ENCODE measurements at regions not wholly inside any gene's neighbourhood (a gene's known extent, or its start where the extent isn't known, plus 50 kb on each side); places are given as distances from the start of the nearest gene placed in this dataset.
"Not testable (repeated sequence)": the region's sequence is repeated elsewhere in the genome, so short reads cannot be mapped to it uniquely, and the experiment has no call there.

GRCh38 chr14:71231521-71232393, 324.5 kb downstream of the PCNX1 start:
- intact Hi-C loops (cut with DNase I) = no loop called here
- no peak for ATAC-seq (ENCODE audit: poor library complexity)
- DNase-seq = no peak

DNA sequence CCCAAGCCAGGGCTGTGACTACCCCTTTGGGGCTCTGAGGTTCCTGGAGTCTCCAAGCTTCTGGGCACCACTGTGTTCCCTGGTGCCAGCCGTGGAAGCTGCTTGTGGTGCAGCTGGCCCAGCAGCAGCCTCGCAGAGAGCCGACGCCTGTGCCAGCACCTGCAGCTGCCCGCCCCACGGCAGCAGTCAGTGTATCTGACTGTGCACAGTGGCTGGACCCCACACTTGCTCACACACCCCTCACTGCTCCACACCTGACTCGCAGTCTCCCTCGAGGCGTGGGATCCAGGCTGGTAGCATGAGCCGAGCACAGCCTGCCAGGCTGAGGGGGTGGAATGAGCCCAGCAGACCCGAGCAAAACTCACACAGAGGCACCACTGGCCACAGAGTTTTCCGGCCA, 325.2 kb downstream of the PCNX1 start:
- ATAC-seq (ENCODE audit: poor library complexity) = no peak
- intact Hi-C loops (cut with DNase I) = no loop called here
- DNase-seq = no peak

GRCh38 chr14:71235875-71236274, 328.6 kb downstream of the PCNX1 start:
- DNase-seq (peak; percentile 52), ATAC-seq (ENCODE audit: poor library complexity) (peak; percentile 75)
- intact Hi-C loops (cut with DNase I) = no loop called here

GRCh38 chr14:71236487-71236886, 329.2 kb downstream of the PCNX1 start:
- ATAC-seq (ENCODE audit: poor library complexity) (no peak), DNase-seq (no peak)
- intact Hi-C loops (cut with DNase I) = no loop called here

DNA sequence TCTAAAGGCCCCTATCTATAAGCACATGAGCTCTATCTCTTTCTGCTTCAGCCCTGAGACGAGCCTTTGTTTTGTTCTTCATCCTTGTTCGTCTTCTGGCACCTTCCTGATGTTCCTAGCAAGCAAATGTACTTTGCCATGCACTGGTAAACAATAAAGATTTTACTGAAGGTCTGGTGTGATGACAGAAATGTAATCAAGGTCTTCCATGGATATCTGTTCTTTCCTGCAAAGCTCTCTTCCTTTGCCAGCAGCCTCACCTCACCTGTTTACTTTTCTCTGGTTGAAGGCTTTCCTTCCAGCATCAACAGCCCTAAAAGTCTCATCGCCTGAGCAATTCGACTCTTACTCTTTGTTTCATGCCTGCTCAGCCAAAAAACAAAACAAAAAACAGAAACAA, 330.3 kb downstream of the PCNX1 start:
- intact Hi-C loops (cut with DNase I) = no loop called here
- DNase-seq = no peak
- no peak for ATAC-seq (ENCODE audit: poor library complexity)

- no peak for DNase-seq
- intact Hi-C loops (cut with DNase I) = no loop called here
- ATAC-seq (ENCODE audit: poor library complexity) = no peak
Measured at GRCh38 chr14:71238835-71239234, 331.6 kb downstream of the PCNX1 start.

DNA sequence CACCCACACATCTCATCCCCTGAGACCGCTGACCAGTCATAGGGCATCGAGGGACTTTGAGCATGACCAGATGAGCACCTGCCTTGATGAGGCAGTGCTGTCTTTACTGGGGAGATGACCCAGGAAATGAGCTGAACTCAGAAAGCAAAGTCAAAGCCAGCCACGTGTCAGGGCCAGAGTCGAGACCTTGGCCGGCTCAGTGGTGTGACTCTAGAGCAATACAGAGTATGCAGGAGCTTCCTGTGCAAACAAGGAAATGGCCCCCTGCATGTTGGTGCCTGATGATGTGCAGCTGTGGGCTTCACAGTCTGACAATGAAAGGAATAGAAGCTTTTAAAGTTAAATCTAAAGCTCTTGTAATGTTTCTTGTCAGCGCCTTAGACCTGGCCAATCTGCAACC, 332.9 kb downstream of the PCNX1 start:
- ATAC-seq (ENCODE audit: poor library complexity) = no peak
- DNase-seq = no peak
- intact Hi-C loops (cut with DNase I) = no loop called here

- ATAC-seq (ENCODE audit: poor library complexity) = no peak
- intact Hi-C loops (cut with DNase I) = no loop called here
- no peak for DNase-seq
Measured at GRCh38 chr14:71240866-71241520, 333.7 kb downstream of the PCNX1 start.

- intact Hi-C loops (cut with DNase I) = no loop called here
- peak; percentile 60 for ATAC-seq (ENCODE audit: poor library complexity)
- no peak for DNase-seq
Measured at GRCh38 chr14:71242237-71242748, 335.0 kb downstream of the PCNX1 start.

- no peak for ATAC-seq (ENCODE audit: poor library complexity)
- intact Hi-C loops (cut with DNase I) = no loop called here
- DNase-seq = no peak
Measured at GRCh38 chr14:71243697-71244096, 336.4 kb downstream of the PCNX1 start.

- ATAC-seq (ENCODE audit: poor library complexity) (no peak), DNase-seq (no peak)
- intact Hi-C loops (cut with DNase I) = no loop called here
Measured at GRCh38 chr14:71244341-71244740, 337.1 kb downstream of the PCNX1 start.

GRCh38 chr14:71245659-71246361, 338.6 kb downstream of the PCNX1 start:
- intact Hi-C loops (cut with DNase I) = no loop called here
- no peak for DNase-seq
- ATAC-seq (ENCODE audit: poor library complexity) = no peak

- ATAC-seq (ENCODE audit: poor library complexity) (no peak), DNase-seq (no peak)
- intact Hi-C loops (cut with DNase I) = no loop called here
Measured at GRCh38 chr14:71246539-71246938, 339.3 kb downstream of the PCNX1 start.

DNA sequence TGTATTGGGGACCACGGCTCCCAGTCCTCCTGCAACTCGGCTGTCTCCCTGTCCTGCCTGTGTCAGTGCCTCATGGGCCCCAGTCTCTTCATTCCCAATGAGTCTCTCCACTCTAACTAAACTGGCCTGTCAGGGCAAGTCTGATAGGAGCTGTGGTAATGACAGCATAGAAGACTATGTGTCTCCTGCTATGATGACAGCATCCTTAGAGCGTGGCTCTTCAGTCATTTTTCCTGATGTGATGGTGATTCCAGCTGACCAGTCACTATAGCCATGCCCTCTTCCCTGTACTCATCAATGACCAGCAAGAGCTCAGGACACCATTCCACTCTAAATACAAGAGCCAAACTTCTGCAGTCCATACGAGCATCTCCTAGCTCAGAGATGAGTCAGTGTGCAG, 339.8 kb downstream of the PCNX1 start:
- ATAC-seq (ENCODE audit: poor library complexity) = no peak

GRCh38 chr14:71248194-71248593, 340.9 kb downstream of the PCNX1 start:
- DNase-seq (no peak), ATAC-seq (ENCODE audit: poor library complexity) (no peak)
- intact Hi-C loops (cut with DNase I) = no loop called here

More for the DNA sequence above, 339.8 kb downstream of the PCNX1 start:
- intact Hi-C loops (cut with DNase I) = no loop called here
- DNase-seq = no peak

DNA sequence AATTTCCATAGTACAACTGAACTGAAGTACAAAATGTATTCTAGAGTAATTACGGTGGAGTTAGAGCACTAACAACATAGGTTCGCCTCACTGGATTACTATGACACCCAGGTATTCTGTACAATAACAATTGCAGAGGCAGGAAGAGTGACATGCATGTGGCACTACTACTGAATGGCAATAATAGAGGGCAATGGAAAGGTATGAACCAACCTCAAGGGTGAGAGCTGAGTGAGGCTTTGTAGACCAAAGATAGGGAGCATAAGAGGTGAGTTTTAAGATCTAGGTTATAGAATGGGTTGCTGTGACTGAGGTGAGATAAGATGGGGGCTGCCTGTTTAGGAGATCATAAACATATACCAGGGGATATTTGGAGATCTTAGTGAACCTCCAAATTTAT, 343.1 kb downstream of the PCNX1 start:
- DNase-seq (no peak), ATAC-seq (ENCODE audit: poor library complexity) (no peak)
- intact Hi-C loops (cut with DNase I) = no loop called here

DNA sequence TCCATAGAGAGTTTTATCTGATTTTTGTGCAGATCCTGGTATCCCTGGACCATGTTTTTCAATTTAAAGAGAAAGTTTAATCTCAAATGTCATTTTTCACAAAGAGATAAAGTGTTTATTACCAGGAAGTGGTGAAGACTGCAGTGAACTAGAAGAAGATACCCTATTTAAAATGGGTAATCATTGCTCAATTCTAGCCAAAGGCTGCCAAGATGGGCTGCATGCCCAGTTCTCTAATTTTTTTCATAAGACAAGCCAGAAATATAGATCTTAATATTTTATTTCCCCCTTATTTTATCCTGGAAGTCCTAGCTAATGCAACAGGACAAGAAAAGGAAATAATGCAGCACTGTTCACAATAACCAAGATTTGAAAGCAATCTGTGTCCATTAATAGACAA, 343.5 kb downstream of the PCNX1 start:
- ATAC-seq (ENCODE audit: poor library complexity) = no peak
- intact Hi-C loops (cut with DNase I) = no loop called here

GRCh38 chr14:71254091-71254719, 346.9 kb downstream of the PCNX1 start:
- not testable (repeated sequence) for ATAC-seq (ENCODE audit: poor library complexity)

More for the DNA sequence above, 343.5 kb downstream of the PCNX1 start:
- DNase-seq = no peak

GRCh38 chr14:71261206-71261605, 353.9 kb downstream of the PCNX1 start:
- DNase-seq (no peak), ATAC-seq (ENCODE audit: poor library complexity) (no peak)
- intact Hi-C loops (cut with DNase I) = no loop called here

More at GRCh38 chr14:71254091-71254719, 346.9 kb downstream of the PCNX1 start:
- DNase-seq; intact Hi-C loops (cut with DNase I): not testable (repeated sequence)

Measured in Right ventricle myocardium superior (tissue), 1 donor.